ENCODE measurements at regions not wholly inside any gene's neighbourhood (a gene's known extent, or its start where the extent isn't known, plus 50 kb on each side); places are given as distances from the start of the nearest gene placed in this dataset.

DNA sequence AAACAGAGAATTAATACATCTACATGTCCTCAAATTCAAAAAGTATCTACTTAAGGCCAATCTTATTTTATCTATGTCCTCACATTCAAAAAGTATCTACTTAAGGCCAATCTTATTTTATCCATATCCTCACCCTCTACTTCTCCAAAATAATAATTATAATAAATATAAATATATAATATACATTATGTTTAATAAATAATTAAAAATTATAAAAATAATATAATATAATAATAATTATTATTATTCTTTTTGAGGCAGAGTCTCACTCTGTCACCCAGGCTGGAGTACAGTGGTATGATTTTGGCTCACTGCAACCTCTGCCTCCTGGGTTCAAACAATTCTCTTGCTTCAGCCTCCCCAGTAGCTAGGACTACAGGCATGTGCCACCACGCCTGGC, 784.9 kb downstream of the DNAJB9 start:
- TF ChIP-seq ZNF24 (IDR thresholded peaks at IDR 0.05) (no peak), ASH2L (IDR thresholded peaks at IDR 0.05; ENCODE audit: borderline replicate concordance, low read depth) (no peak), TAF1 (IDR thresholded peaks at IDR 0.05; ENCODE audit: borderline replicate concordance, low read depth, low read length) (no peak), RELA (IDR thresholded peaks at IDR 0.05; ENCODE audit: borderline replicate concordance, partially characterized antibody) (no peak), NR2C1 (IDR thresholded peaks at IDR 0.05) (no peak), MXI1 (IDR thresholded peaks at IDR 0.05; ENCODE audit: low read depth, low read length) (no peak), ETV6 (conservative IDR thresholded peaks at IDR 0.05 in 1 of 2, IDR thresholded peaks at IDR 0.05 in 1 of 2; ENCODE audit: borderline replicate concordance in 1 of 2, low read depth in 1 of 2) (no peak), SREBF2 (IDR thresholded peaks at IDR 0.05; ENCODE audit: low read length) (no peak), CHD1 (IDR thresholded peaks at IDR 0.05; ENCODE audit: low read depth, low read length) (no peak), POLR2AphosphoS5 (IDR thresholded peaks at IDR 0.05; ENCODE audit: low read length) (no peak), CBFB (IDR thresholded peaks at IDR 0.05; ENCODE audit: low read depth) (no peak), ZNF274 (IDR thresholded peaks at IDR 0.05; ENCODE audit: insufficient read depth, insufficient read length) (no peak), TARDBP (IDR thresholded peaks at IDR 0.05; ENCODE audit: borderline replicate concordance) (no peak)
- TF ChIP-seq, protein P1, sequence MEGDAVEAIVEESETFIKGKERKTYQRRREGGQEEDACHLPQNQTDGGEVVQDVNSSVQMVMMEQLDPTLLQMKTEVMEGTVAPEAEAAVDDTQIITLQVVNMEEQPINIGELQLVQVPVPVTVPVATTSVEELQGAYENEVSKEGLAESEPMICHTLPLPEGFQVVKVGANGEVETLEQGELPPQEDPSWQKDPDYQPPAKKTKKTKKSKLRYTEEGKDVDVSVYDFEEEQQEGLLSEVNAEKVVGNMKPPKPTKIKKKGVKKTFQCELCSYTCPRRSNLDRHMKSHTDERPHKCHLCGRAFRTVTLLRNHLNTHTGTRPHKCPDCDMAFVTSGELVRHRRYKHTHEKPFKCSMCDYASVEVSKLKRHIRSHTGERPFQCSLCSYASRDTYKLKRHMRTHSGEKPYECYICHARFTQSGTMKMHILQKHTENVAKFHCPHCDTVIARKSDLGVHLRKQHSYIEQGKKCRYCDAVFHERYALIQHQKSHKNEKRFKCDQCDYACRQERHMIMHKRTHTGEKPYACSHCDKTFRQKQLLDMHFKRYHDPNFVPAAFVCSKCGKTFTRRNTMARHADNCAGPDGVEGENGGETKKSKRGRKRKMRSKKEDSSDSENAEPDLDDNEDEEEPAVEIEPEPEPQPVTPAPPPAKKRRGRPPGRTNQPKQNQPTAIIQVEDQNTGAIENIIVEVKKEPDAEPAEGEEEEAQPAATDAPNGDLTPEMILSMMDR (IDR thresholded peaks at IDR 0.05 in 2 of 3, conservative IDR thresholded peaks at IDR 0.05 in 1 of 3; ENCODE audit: control insufficient read depth in 2 of 3, extremely low read depth in 1 of 3, insufficient read depth in 1 of 3, low read depth in 3 of 3, low read length in 3 of 3), result no peak
